ENCODE measurements at regions not wholly inside any gene's neighbourhood (a gene's known extent, or its start where the extent isn't known, plus 50 kb on each side); places are given as distances from the start of the nearest gene placed in this dataset.

- DNase-seq (ENCODE audit: low spot score), result no peak
Measured at GRCh38 chr15:39153058-39153714, 427.7 kb upstream of the THBS1 start.

DNA sequence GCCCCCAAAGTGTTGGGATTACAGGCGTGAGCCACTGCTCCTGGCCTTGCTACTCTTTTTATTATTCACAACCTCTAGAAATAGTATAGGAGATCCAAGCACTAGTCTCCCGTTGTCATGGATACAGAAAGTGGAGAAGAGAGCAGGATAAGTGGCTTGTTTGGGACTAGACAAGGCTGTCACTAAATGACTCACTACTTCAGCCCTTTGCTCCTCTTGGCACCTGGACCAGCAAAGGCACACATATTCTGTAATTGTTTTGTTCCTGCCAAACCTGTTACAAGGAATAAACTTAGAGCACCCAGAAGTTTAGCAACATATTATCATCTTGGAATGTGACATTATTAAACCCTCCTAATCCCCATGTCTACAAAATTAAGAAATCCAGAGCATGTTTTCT lies 427.2 kb upstream of the THBS1 start:
- DNase-seq (ENCODE audit: low spot score), result no peak

- no peak for DNase-seq (ENCODE audit: low spot score)
Measured at GRCh38 chr15:39154227-39154638, 426.6 kb upstream of the THBS1 start.

DNA sequence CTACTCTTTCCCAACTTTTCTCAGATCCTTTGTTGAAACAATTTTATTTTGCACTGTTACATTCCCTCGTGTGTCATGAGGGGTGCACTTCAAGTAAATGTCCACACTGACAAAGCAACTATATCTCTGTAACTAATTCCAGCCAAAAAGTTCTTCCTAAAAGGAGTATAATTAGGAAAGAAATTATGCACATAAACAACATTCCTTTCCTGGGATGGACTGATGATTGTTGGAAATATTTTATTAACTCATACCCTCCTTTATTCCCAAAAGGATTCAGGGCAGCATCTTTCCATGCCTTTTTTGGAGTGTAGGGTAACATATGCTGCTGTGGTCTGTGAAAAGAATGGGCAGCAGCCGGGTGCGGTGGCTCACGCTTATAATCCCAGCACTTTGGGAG lies 426.1 kb upstream of the THBS1 start:
- DNase-seq (ENCODE audit: low spot score), result no peak

GRCh38 chr15:39156166-39156565 lies 424.7 kb upstream of the THBS1 start:
- no peak for DNase-seq (ENCODE audit: low spot score)

GRCh38 chr15:39156646-39157250 lies 424.1 kb upstream of the THBS1 start:
- DNase-seq (ENCODE audit: low spot score), result no peak

GRCh38 chr15:39157882-39158281 lies 423.0 kb upstream of the THBS1 start:
- no peak for DNase-seq (ENCODE audit: low spot score)

DNA sequence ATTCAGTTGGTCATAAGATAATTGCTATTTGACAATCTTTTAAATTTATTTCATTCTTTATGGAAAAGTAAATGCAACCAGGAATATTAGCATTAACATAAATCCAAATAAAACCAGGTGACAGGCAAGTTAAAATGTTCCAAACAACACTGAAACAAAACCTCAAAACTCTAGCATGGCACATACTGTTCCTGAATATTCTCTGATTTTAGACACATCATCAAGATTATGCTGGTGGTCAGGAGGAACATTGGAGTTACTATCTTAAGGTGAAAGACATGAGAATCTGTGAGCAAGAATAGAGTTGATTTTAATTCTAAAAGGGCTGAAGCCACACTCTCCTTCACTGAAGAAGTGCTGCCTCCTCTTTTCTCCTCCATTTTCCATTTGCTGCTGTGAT lies 421.0 kb upstream of the THBS1 start:
- no peak for DNase-seq (ENCODE audit: low spot score)

- DNase-seq (ENCODE audit: low spot score), result no peak
Measured at GRCh38 chr15:39161096-39161495, 419.8 kb upstream of the THBS1 start.

DNA sequence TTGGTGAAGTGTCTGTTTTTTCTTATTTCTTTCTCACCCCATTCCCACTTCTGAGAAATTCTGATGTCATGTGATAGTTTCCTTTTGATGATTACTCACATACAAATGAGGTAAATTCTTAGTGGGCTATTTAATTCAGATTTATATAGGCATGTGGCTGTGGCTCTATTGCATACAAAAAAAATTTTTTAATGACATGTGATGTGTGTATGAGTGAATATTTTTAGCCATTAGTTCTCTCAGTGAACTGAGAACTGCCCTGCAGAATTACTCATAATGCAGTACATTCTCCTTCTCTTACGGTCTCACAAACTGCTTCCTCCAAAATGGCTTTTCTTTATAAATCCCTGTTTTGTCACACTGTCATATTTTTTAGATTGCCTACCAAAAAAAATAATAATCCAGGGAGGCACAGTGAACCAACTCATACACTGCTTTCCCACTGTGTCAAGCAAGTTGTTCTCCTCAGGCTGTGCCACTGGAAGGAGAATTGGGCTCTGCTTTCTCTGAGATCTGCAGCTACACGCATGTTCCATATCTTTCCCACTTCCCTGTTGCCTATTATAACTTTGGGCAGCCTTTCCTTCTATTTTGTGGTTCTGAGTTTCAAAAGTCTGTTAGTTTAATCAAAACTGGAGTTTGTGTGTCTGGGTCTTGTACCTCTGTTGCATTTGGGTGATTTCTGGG lies 415.7 kb upstream of the THBS1 start:
- DNase-seq (ENCODE audit: low spot score), result no peak

DNA sequence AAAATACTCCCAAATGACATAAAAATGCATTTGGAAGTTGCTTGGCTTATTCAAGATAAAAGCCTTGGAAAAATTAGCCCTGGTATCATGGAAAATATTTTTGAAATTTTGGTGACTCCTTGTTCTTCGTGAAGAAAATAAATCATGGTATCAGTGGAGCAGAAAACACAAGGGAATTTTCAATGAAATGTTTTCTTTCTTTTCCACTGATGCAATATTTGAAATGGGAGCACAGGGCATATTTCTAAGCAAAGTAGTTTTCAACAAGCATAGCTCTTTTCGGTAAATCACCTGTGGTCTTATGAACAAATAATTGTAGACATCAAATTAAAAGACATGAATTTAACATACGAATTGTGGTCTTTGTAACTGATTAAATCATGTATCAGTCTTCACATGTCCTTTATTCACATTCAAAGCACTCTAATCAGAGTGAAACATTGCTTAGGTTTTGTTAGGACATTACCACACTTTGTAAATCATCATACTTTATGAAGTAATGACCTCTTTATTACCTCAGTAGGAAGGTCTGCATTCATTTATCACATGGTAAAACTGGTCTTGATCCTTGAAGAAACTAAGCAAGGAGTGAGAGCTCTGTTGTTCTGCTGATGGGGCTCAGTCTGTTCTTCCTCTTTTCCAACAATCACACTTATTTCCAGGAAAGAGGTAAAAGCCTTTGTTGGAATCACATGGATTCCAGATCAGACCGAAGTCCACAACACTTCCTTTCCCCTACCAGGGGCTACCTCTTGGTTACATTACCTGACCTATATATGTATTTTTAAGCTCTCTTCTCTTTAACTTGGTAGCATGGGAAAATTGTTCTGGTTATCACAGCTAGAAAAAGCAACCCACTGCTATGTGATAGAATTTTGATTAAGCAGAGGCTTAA lies 413.5 kb upstream of the THBS1 start:
- no peak for DNase-seq (ENCODE audit: low spot score)

GRCh38 chr15:39171944-39172368 lies 408.9 kb upstream of the THBS1 start:
- DNase-seq (ENCODE audit: low spot score), result peak; percentile 31

- no peak for DNase-seq (ENCODE audit: low spot score)
Measured at GRCh38 chr15:39172380-39173281, 408.2 kb upstream of the THBS1 start.

DNA sequence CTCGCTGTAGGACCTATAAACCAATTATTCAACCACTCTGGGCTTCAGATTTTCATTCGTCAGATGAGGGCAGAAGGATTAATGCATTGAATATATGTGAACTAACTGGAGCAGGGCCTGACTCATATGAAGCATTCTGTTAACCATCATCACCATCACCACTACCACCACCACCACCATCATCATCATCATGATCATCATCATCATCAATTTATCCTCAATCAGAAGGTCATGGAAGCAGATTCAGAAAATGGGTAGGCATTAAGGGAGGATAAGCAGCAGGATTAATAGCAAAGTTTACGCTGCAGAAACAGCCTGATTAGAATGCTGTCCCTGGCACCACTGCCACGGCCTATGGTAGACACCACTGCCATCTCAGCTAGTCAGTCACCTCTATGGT lies 407.5 kb upstream of the THBS1 start:
- DNase-seq (ENCODE audit: low spot score), result no peak

DNA sequence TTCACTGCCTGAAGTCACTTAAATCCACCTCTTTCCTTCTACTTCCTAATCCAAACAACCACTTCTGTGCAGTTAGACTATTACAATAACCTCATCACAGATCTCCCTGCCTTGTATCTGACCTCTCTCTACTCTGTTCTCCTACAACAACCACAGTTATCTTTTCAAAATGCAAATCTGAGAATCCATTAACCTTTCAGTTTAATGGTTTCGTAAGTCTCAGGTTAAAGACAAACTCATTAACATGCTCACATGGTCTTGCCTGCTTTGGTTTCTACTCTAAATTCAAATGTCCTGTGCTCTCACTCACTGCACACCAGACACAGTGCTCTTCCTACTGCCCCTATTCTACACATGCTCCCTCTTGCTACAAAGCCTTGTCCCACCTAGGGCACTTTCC lies 406.5 kb upstream of the THBS1 start:
- no peak for DNase-seq (ENCODE audit: low spot score)

DNA sequence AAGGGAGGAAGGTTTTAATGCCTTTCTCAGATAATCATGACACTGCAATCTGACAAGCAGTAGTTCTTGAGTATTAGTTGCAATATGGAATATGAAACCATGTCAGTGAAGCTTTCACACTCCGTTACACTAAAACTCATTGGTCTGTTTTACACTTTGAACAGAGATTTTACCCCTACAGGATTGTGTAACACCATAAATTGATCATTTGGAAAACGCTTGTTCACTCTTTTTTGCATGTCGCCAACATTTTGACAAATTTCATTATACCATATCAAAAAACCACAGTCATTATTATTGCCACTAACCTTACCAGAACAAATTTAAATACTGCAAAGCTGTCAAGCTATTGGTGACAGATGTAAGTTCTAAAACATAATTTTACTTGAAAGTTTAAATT lies 404.8 kb upstream of the THBS1 start:
- no peak for DNase-seq (ENCODE audit: low spot score)

GRCh38 chr15:39177561-39177960 lies 403.3 kb upstream of the THBS1 start:
- no peak for DNase-seq (ENCODE audit: low spot score)

- no peak for DNase-seq (ENCODE audit: low spot score)
Measured at GRCh38 chr15:39180030-39180429, 400.8 kb upstream of the THBS1 start.

- DNase-seq (ENCODE audit: low spot score), result no peak
Measured at GRCh38 chr15:39180483-39180933, 400.4 kb upstream of the THBS1 start.

GRCh38 chr15:39181056-39181747 lies 399.7 kb upstream of the THBS1 start:
- DNase-seq (ENCODE audit: low spot score), result no peak

- no peak for DNase-seq (ENCODE audit: low spot score)
Measured at GRCh38 chr15:39181940-39182339, 398.9 kb upstream of the THBS1 start.

All from activated CD4-positive, alpha-beta T cell treated with anti-CD3 and anti-CD28 coated beads, Interleukin-2, Interleukin-4, amounts not matched to agents 100 ng/mL and 50 ng/mL, durations not matched to agents 16 hours and 8 hours (primary cell).